CD4-positive, alpha-beta T cell (primary cell): ENCODE measurements at regions not wholly inside any gene's neighbourhood (a gene's known extent, or its start where the extent isn't known, plus 50 kb on each side); places are given as distances from the start of the nearest gene placed in this dataset.
"Not testable (repeated sequence)": the region's sequence is repeated elsewhere in the genome, so short reads cannot be mapped to it uniquely, and the experiment has no call there.

ENCODE experiments used
- ATAC-seq: fragments of 200-7000 bp; cut with Tn5 transposase; one replicate; pipeline ENCODE4 v1.10.0; 2022; ENCODE audit warnings: mild to moderate bottlenecking; ENCODE audit not compliant: poor library complexity
- CTCF ChIA-PET: fragments of 350-600 bp; sonication (Branson Sonifier 250); formaldehyde crosslinking; loops from one replicate; lab custom pipeline; 2021; ENCODE audit warnings: antibody characterized with exemption, inconsistent platforms; lab: Charles Lee
- POLR2A ChIA-PET: fragments of 350-600 bp; sonication (Branson Sonifier 250); formaldehyde crosslinking; loops from one replicate; lab custom pipeline; 2021; ENCODE audit warnings: antibody characterized with exemption, inconsistent platforms; lab: Charles Lee
- DNase-seq, 14 experiments: peaks; one replicate each; pipeline ENCODE4 v3.0.0-alpha.2; 2013 to 2020; ENCODE audit warnings: mixed read lengths in 2 of 14
- H3K27ac ChIP-seq, 2 donors: one replicate each; pipeline versions ENCODE4 v1.5.1 to v1.7.0; 2013; ENCODE audit warnings: low read length in 2 of 2, low read depth in 1 of 2, mild to moderate bottlenecking in 1 of 2
- H3K27me3 ChIP-seq, 2 experiments: 1 replicate in 1 of 2; 2 replicates in 1 of 2; pipeline versions ENCODE4 v1.6.1 to v1.7.0; 2013; ENCODE audit warnings: low read length in 2 of 2, control low read depth in 1 of 2, mild to moderate bottlenecking in 1 of 2, moderate library complexity in 1 of 2; ENCODE audit not compliant: insufficient read depth in 2 of 2, control insufficient read depth in 1 of 2
- H3K36me3 ChIP-seq: one replicate; pipeline ENCODE4 v1.6.1; 2013; ENCODE audit warnings: low read length, control low read depth; ENCODE audit not compliant: insufficient read depth
- H3K4me1 ChIP-seq: one replicate; pipeline ENCODE4 v1.6.1; 2013; ENCODE audit warnings: low read length, control low read depth; ENCODE audit not compliant: insufficient read depth
- H3K4me3 ChIP-seq: one replicate; pipeline ENCODE4 v1.5.1; 2013; ENCODE audit warnings: mild to moderate bottlenecking, low read length, moderate library complexity
- H3K9me3 ChIP-seq, 2 experiments: 1 replicate in 1 of 2; 2 replicates in 1 of 2; pipeline versions ENCODE4 v1.6.1 to v1.7.0; 2013; ENCODE audit warnings: low read length in 2 of 2, mild to moderate bottlenecking in 2 of 2, control low read depth in 1 of 2, moderate library complexity in 1 of 2; ENCODE audit not compliant: control insufficient read depth in 1 of 2, insufficient read depth in 1 of 2
- H3K27ac Mint-ChIP-seq: one replicate; pipeline ENCODE4 v1.8.0; 2020; ENCODE audit warnings: mixed read lengths
- H3K27me3 Mint-ChIP-seq: one replicate; pipeline ENCODE4 v1.8.0; 2021; ENCODE audit warnings: mixed read lengths
- H3K36me3 Mint-ChIP-seq: one replicate; pipeline ENCODE4 v1.8.0; 2021; ENCODE audit warnings: low read depth, mixed read lengths
- H3K4me1 Mint-ChIP-seq: one replicate; pipeline ENCODE4 v1.8.0; 2021; ENCODE audit warnings: low read depth, mixed read lengths
- H3K4me3 Mint-ChIP-seq: one replicate; pipeline ENCODE4 v1.8.0; 2020; ENCODE audit warnings: mild to moderate bottlenecking, mixed read lengths
- H3K9me3 Mint-ChIP-seq: one replicate; pipeline ENCODE4 v1.8.0; 2020; ENCODE audit warnings: mixed read lengths
- CTCF ChIP-seq: fragments of 200-600 bp; IDR thresholded peaks from one replicate; pipeline ENCODE4 v1.8.0; 2022; ENCODE audit warnings: antibody characterized with exemption, mild to moderate bottlenecking
- intact Hi-C, 2 experiments: fragments of 100-400 bp; cut with DNase I in 1 of 2; cut with micrococcal nuclease in 1 of 2; formaldehyde crosslinking; loops; one replicate each; pipeline versions ENCODE4 v1.15.1 to v1.9.0; 2023 to 2025; cut with DNase I, micrococcal nuclease

GRCh38 chr11:96483374-96483955, 93.7 kb downstream of the JRKL start:
- Histone ChIP-seq H3K27ac (no peak overlapping the region), H3K4me1 (no peaks in the 10 kb centered on the region), H3K9me3 (peaks cover 0 to 7% of the 10 kb centered on the region in 2 experiments), H3K27me3 (peaks cover 7 to 16% of the 10 kb centered on the region in 2 experiments), H3K36me3 (no peaks in the 10 kb centered on the region), H3K4me3 (no peak overlapping the region)
- H3K36me3 Mint-ChIP-seq: no peaks in the 10 kb centered on the region
- TF ChIP-seq CTCF: no peak
- ATAC-seq: no peak
- intact Hi-C loops: no loop called here
- CTCF ChIA-PET: no interaction called here
- POLR2A ChIA-PET: no interaction called here
- H3K4me1 Mint-ChIP-seq: no peaks in the 10 kb centered on the region
- no peaks in the 10 kb centered on the region for H3K9me3 Mint-ChIP-seq
- peaks cover 39% of the 10 kb centered on the region for H3K27me3 Mint-ChIP-seq
- H3K27ac Mint-ChIP-seq: no peak overlapping the region
- no peak overlapping the region for H3K4me3 Mint-ChIP-seq
- DNase-seq: no peak

- ChIA-PET CTCF (interaction anchor here (1.0 kb wide), 1 partner anchor 15 kb away, joined by 3 read pairs; no protein-coding TSS in a partner anchor), POLR2A (no interaction called here)
- Histone ChIP-seq H3K27me3 (peaks cover 7 to 16% of the 10 kb centered on the region in 2 experiments), H3K4me1 (no peaks in the 10 kb centered on the region), H3K4me3 (no peak overlapping the region), H3K27ac (no peak overlapping the region), H3K36me3 (no peaks in the 10 kb centered on the region), H3K9me3 (peaks cover 0 to 7% of the 10 kb centered on the region in 2 experiments)
- Mint-ChIP-seq H3K27ac (no peak overlapping the region), H3K4me3 (no peak overlapping the region), H3K27me3 (peaks cover 46% of the 10 kb centered on the region), H3K36me3 (no peaks in the 10 kb centered on the region), H3K9me3 (no peaks in the 10 kb centered on the region), H3K4me1 (no peaks in the 10 kb centered on the region)
- intact Hi-C loops: no loop called here
- no peak for DNase-seq
- no peak for TF ChIP-seq CTCF
- ATAC-seq: no peak
These were observed 94.5 kb downstream of the JRKL start for GRCh38 chr11:96484361-96484760.

GRCh38 chr11:96486890-96487611, 97.2 kb downstream of the JRKL start:
- H3K36me3 Mint-ChIP-seq: no peaks in the 10 kb centered on the region
- no peak for DNase-seq
- no peak overlapping the region for H3K27ac Mint-ChIP-seq
- H3K9me3 Mint-ChIP-seq: no peaks in the 10 kb centered on the region
- ChIA-PET POLR2A (no interaction called here), CTCF (no interaction called here)
- intact Hi-C loops: no loop called here
- Histone ChIP-seq H3K4me1 (no peaks in the 10 kb centered on the region), H3K36me3 (no peaks in the 10 kb centered on the region), H3K9me3 (peaks cover 0 to 7% of the 10 kb centered on the region in 2 experiments), H3K4me3 (no peak overlapping the region), H3K27me3 (peaks cover 7 to 16% of the 10 kb centered on the region in 2 experiments), H3K27ac (no peak overlapping the region)
- H3K27me3 Mint-ChIP-seq: peaks cover 63% of the 10 kb centered on the region
- no peak for ATAC-seq
- TF ChIP-seq CTCF: no peak
- no peaks in the 10 kb centered on the region for H3K4me1 Mint-ChIP-seq
- no peak overlapping the region for H3K4me3 Mint-ChIP-seq

- CTCF ChIA-PET, POLR2A ChIA-PET: not testable (repeated sequence)
These were observed 99.1 kb downstream of the JRKL start for GRCh38 chr11:96488911-96489310.

More at GRCh38 chr11:96488911-96489310, 99.1 kb downstream of the JRKL start:
- H3K9me3 ChIP-seq, H3K27ac ChIP-seq, H3K4me3 ChIP-seq, ATAC-seq, H3K27ac Mint-ChIP-seq, H3K36me3 ChIP-seq, H3K36me3 Mint-ChIP-seq, H3K4me1 Mint-ChIP-seq, H3K4me1 ChIP-seq, intact Hi-C loops, H3K9me3 Mint-ChIP-seq, DNase-seq, H3K4me3 Mint-ChIP-seq: not testable (repeated sequence)
- peaks cover 7 to 16% of the 10 kb centered on the region in 2 experiments for H3K27me3 ChIP-seq
- H3K27me3 Mint-ChIP-seq: peaks cover 52% of the 10 kb centered on the region
